Esophagus muscularis mucosa (tissue), 4 donors: ENCODE measurements at regions not wholly inside any gene's neighbourhood (a gene's known extent, or its start where the extent isn't known, plus 50 kb on each side); places are given as distances from the start of the nearest gene placed in this dataset.
"Not testable (repeated sequence)": the region's sequence is repeated elsewhere in the genome, so short reads cannot be mapped to it uniquely, and the experiment has no call there.

Experiments used
- DNase-seq: peaks from one replicate; pipeline ENCODE4 v3.0.0-alpha.2; 2017; ENCODE audit errors: extremely low spot score
- H3K27ac ChIP-seq, 4 donors: fragments of 200-600 bp; sonication (generic); replicated peaks in 1 of 4; 1 replicate in 3 of 4; 2 replicates in 1 of 4; pipeline ENCODE4 v1.5.1; 2016 to 2019; ENCODE audit warnings: mild to moderate bottlenecking in 1 of 4
- H3K27me3 ChIP-seq, 4 donors: fragments of 200-600 bp; sonication (generic); one replicate each; pipeline versions ENCODE4 v1.5.1 to v1.6.0; 2016 to 2019
- H3K36me3 ChIP-seq, 4 donors: fragments of 200-600 bp; sonication (generic); one replicate each; pipeline ENCODE4 v1.5.1; 2016 to 2019
- H3K4me1 ChIP-seq, 4 donors: fragments of 200-600 bp; sonication (generic); one replicate each; pipeline ENCODE4 v1.5.1; 2016 to 2019
- H3K4me3 ChIP-seq, 4 donors: fragments of 200-600 bp; sonication (generic); 1 replicate in 2 of 4; 2 replicates in 2 of 4; pipeline ENCODE4 v1.5.1; 2016 to 2019; ENCODE audit warnings: mild to moderate bottlenecking in 4 of 4, moderate library complexity in 1 of 4
- H3K9me3 ChIP-seq, 4 donors: fragments of 200-600 bp; sonication (generic); 1 replicate in 3 of 4; 2 replicates in 1 of 4; pipeline ENCODE4 v1.5.1; 2016 to 2019
- CTCF ChIP-seq, 3 experiments: fragments of 200-600 bp in 2 of 3; fragments of 450-650 bp in 1 of 3; sonication (generic) in 2 of 3; IDR thresholded peaks; one replicate each; pipeline ENCODE4 v1.5.1; 2017 to 2019; ENCODE audit warnings: antibody characterized with exemption in 3 of 3, mild to moderate bottlenecking in 2 of 3, moderate library complexity in 1 of 3
- EP300 ChIP-seq: sonication (generic); formaldehyde crosslinking; IDR thresholded peaks from one replicate; pipeline ENCODE4 v1.6.1; 2017; ENCODE audit warnings: antibody characterized with exemption
- POLR2A ChIP-seq: fragments of 450-650 bp; IDR thresholded peaks from one replicate; pipeline ENCODE4 v1.6.1; 2017; ENCODE audit warnings: antibody characterized with exemption, moderate library complexity, mild to moderate bottlenecking, low read depth
- POLR2AphosphoS5 ChIP-seq, 2 donors: sonication (generic); formaldehyde crosslinking; IDR thresholded peaks; one replicate each; pipeline ENCODE4 v1.6.1; 2017; ENCODE audit warnings: antibody characterized with exemption in 2 of 2
- WGBS: methylation state at CpG from one replicate; pipeline ENCODE4 v1.1.5; 2018; 5-methylcytosine and 5-hydroxymethylcytosine counted together
- intact Hi-C: fragments of 100-400 bp; cut with DNase I; formaldehyde crosslinking; loops from one replicate; pipeline ENCODE4 v1.15.1; 2023

DNA sequence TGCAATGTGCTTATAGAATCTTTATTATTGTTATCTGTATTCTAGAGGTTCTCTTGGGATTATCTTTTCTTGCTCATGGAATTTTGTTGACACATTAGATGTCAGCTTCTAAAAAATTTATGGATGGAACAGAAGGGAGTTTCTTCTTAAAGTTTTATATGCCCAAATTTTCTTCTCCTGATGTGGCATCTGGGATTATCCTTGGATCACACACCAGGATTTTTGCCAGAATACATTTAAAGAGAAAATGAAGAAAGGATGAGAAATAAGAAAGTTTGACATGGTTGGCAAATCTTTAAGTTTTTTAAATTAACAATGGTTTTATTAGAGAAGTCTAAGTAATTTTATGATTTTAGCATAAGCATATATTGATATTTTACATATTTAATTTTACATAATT lies 706.7 kb upstream of the TMEFF2 start:
- intact Hi-C loops = no loop called here
- Histone ChIP-seq H3K36me3 (no peaks in the 10 kb centered on the region), H3K4me3 (no peak overlapping the region), H3K27me3 (no peaks in the 10 kb centered on the region), H3K27ac (no peak overlapping the region), H3K4me1 (no peaks in the 10 kb centered on the region), H3K9me3 (no peaks in the 10 kb centered on the region)
- DNase-seq = no peak
- TF ChIP-seq POLR2A (no peak), EP300 (no peak), CTCF (IDR thresholded peaks at IDR 0.05) (no peak), POLR2AphosphoS5 (IDR thresholded peaks at IDR 0.05) (no peak)

GRCh38 chr2:192899466-192899865 lies 704.7 kb upstream of the TMEFF2 start:
- H3K27ac ChIP-seq = no peak overlapping the region
- 72% methylated on average over 3 of the region's 3 CpGs for WGBS
- no peaks in the 10 kb centered on the region for H3K36me3 ChIP-seq
- H3K9me3 ChIP-seq = no peaks in the 10 kb centered on the region
- no peak overlapping the region for H3K4me3 ChIP-seq
- no peak for DNase-seq
- H3K27me3 ChIP-seq = no peaks in the 10 kb centered on the region
- no peaks in the 10 kb centered on the region for H3K4me1 ChIP-seq
- no peak for TF ChIP-seq POLR2AphosphoS5 (IDR thresholded peaks at IDR 0.05)
- TF ChIP-seq CTCF (IDR thresholded peaks at IDR 0.05) = no peak
- no peak for TF ChIP-seq EP300
- TF ChIP-seq POLR2A = no peak
- intact Hi-C loops = no loop called here

GRCh38 chr2:192893976-192894375 lies 699.2 kb upstream of the TMEFF2 start:
- H3K4me3 ChIP-seq, DNase-seq, H3K9me3 ChIP-seq, H3K4me1 ChIP-seq, H3K27ac ChIP-seq, H3K27me3 ChIP-seq, H3K36me3 ChIP-seq, intact Hi-C loops: not testable (repeated sequence)
- 93% methylated on average over 17 of the region's 29 CpGs for WGBS

DNA sequence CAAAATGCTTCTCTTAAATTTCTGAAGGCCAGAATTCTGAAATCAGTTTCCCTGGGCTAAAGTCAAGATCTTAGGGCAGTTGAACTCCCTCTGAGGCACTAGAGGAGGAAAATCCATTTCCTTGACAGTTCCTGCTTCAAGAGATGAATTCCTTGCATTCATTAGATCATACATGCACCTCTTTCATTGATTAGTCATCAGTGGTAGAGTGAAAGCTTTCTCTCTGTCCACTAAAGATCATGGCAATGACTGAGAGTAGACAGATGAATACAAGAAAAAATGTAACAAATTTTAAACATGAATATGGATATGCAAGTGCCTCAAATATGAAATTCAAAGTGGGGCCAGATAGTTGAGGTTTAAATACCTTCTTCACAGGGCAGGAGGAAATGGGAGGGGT lies 693.4 kb upstream of the TMEFF2 start:
- no peak overlapping the region for H3K4me3 ChIP-seq
- no peaks in the 10 kb centered on the region for H3K27me3 ChIP-seq
- intact Hi-C loops = no loop called here
- no peak overlapping the region for H3K27ac ChIP-seq
- no peaks in the 10 kb centered on the region for H3K4me1 ChIP-seq
- no peak for TF ChIP-seq POLR2A
- no peaks in the 10 kb centered on the region for H3K36me3 ChIP-seq
- H3K9me3 ChIP-seq = no peaks in the 10 kb centered on the region
- no peak for DNase-seq

GRCh38 chr2:192887337-192887736 lies 692.6 kb upstream of the TMEFF2 start:
- H3K9me3 ChIP-seq = no peaks in the 10 kb centered on the region
- intact Hi-C loops = no loop called here
- no peaks in the 10 kb centered on the region for H3K27me3 ChIP-seq
- H3K4me3 ChIP-seq = no peak overlapping the region
- TF ChIP-seq POLR2A = no peak
- TF ChIP-seq EP300 = no peak
- no peak for TF ChIP-seq POLR2AphosphoS5 (IDR thresholded peaks at IDR 0.05)
- no peak for TF ChIP-seq CTCF (IDR thresholded peaks at IDR 0.05)
- H3K36me3 ChIP-seq = no peaks in the 10 kb centered on the region
- no peaks in the 10 kb centered on the region for H3K4me1 ChIP-seq
- WGBS = 62% methylated on average over 1 of the region's 1 CpG
- no peak for DNase-seq
- H3K27ac ChIP-seq = no peak overlapping the region

DNA sequence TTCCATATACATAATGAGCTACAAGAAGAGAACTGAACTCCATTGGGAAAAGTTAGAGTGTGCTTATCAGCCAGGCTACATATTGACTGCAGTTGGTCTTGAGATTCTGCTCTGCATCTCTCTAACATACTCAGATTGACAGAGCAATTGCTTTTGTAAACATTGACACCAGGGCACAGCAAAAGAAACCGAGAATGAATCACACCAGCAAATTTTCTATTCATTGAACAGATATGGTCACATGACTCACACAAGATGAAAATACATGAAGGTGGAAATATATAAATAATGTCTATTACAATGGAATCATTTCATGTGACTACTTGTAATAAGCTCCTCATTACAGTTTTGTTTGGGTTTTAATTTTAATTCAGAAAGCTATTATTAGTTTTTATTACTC lies 691.9 kb upstream of the TMEFF2 start:
- intact Hi-C loops = no loop called here
- Histone ChIP-seq H3K4me1 (no peaks in the 10 kb centered on the region), H3K27me3 (no peaks in the 10 kb centered on the region), H3K36me3 (no peaks in the 10 kb centered on the region), H3K9me3 (no peaks in the 10 kb centered on the region), H3K4me3 (no peak overlapping the region), H3K27ac (no peak overlapping the region)
- DNase-seq = no peak
- TF ChIP-seq POLR2A = no peak
- TF ChIP-seq EP300 = no peak
- no peak for TF ChIP-seq CTCF (IDR thresholded peaks at IDR 0.05)
- no peak for TF ChIP-seq POLR2AphosphoS5 (IDR thresholded peaks at IDR 0.05)
- WGBS = 83% methylated on average over 1 of the region's 1 CpG
